ENCODE measurements at regions not wholly inside any gene's neighbourhood (a gene's known extent, or its start where the extent isn't known, plus 50 kb on each side); places are given as distances from the start of the nearest gene placed in this dataset.

GRCh38 chr1:182238421-182238820 is 153.2 kb downstream of the GLUL start (continued):
- TF ChIP-seq ZNF431 (CRISPR knock-in tag; IDR thresholded peaks at IDR 0.05) (no peak), JUND (IDR thresholded peaks at IDR 0.05; ENCODE audit: borderline replicate concordance, low read depth, low read length) (no peak), JUND (tag; IDR thresholded peaks at IDR 0.05; ENCODE audit: borderline replicate concordance, low read depth, low read length) (no peak)

- no peak overlapping the region for H3K9ac ChIP-seq (ENCODE audit: insufficient read depth in 1 of 2, low read depth in 2 of 2, low read length in 2 of 2)
- no peak overlapping the region for H3K4me2 ChIP-seq (ENCODE audit: insufficient read depth, low read length)
- H3K27me3 ChIP-seq (ENCODE audit: control insufficient read depth in 2 of 2, insufficient read depth in 2 of 2, low read length in 2 of 2): no peaks in the 10 kb centered on the region
- intact Hi-C loops (cut with micrococcal nuclease): no loop called here
- in situ Hi-C loops (cut with MboI): no loop called here
- no peaks in the 10 kb centered on the region for H3K36me3 ChIP-seq (ENCODE audit: control insufficient read depth, insufficient read depth, low read length)
- no peak overlapping the region for H3K4me3 ChIP-seq
- peaks cover 18% of the 10 kb centered on the region in 2 experiments for H3K4me1 ChIP-seq (replicated peaks in 1 of 2; ENCODE audit: control insufficient read depth in 2 of 2, insufficient read depth in 2 of 2, low read length in 2 of 2)
- no peaks in the 10 kb centered on the region for H3K9me1 ChIP-seq (ENCODE audit: control insufficient read depth, insufficient read depth, low read length)
- WGBS (ENCODE audit: insufficient coverage, low coverage, missing lambda C conversion rate): 55% methylated on average over 3 of the region's 3 CpGs
- H3K27ac ChIP-seq (ENCODE audit: extremely low read depth, low read depth, low read length): no peak overlapping the region
- H2AFZ ChIP-seq (ENCODE audit: low read depth, low read length): no peak overlapping the region
- BruUV-seq (replicated peaks): no TSS peak
- no peak for DNase-seq (ENCODE audit: extremely low read depth in 1 of 4, low spot score in 3 of 4)
- no peak for TF ChIP-seq ZBTB11 (CRISPR knock-in tag; IDR thresholded peaks at IDR 0.05)
- ChIA-PET POLR2A (interaction anchor here (0.6 to 0.9 kb wide), 2 partner anchors 8 to 133 kb away, joined by 3 read pairs; no protein-coding TSS in a partner anchor), CTCF (ENCODE audit: low intra/inter-chr PET ratio) (no interaction called here)
- no peaks in the 10 kb centered on the region for H4K20me1 ChIP-seq (replicated peaks; ENCODE audit: control insufficient read depth, insufficient read depth, low read length)
- no peak for ATAC-seq
- FAIRE-seq: no peak
- no peaks in the 10 kb centered on the region for H3K79me2 ChIP-seq (ENCODE audit: control insufficient read depth, insufficient read depth, low read length)
- H3K9me3 ChIP-seq (replicated peaks; ENCODE audit: control insufficient read depth, insufficient read depth, low read depth, low read length): no peaks in the 10 kb centered on the region
These were observed 154.3 kb downstream of the GLUL start for GRCh38 chr1:182237329-182237728.

Measured in K562 (cell line).